HepG2 (cell line): ENCODE measurements at regions not wholly inside any gene's neighbourhood (a gene's known extent, or its start where the extent isn't known, plus 50 kb on each side); places are given as distances from the start of the nearest gene placed in this dataset.
"Not testable (repeated sequence)": the region's sequence is repeated elsewhere in the genome, so short reads cannot be mapped to it uniquely, and the experiment has no call there.

Experiments
- ATAC-seq: fragments of 200-7000 bp; cut with Tn5 transposase; 3 replicates; pipeline ENCODE4 v1.9.1; 2020; ENCODE audit warnings: mild to moderate bottlenecking, moderate library complexity
- BruUV-seq: library from RNA; stranded (reverse); fragments of 400-500 nt; replicated peaks from 2 replicates; lab custom pipeline; 2021; lab: Mats Ljungman, UMichigan
- CTCF ChIA-PET: fragments of 300-600 bp; formaldehyde crosslinking; extraction: SDS; loops from one replicate; lab custom pipeline; 2021; ENCODE audit warnings: low total read pairs, inconsistent platforms, low intra/inter-chr PET ratio; lab: Yijun Ruan, JAX
- POLR2A ChIA-PET: fragments of 350-600 bp; sonication (Branson Sonifier 250); formaldehyde crosslinking; loops from one replicate; lab custom pipeline; 2020; ENCODE audit warnings: antibody characterized with exemption, inconsistent platforms; lab: Yijun Ruan, JAX
- DNase-seq: peaks from one replicate; pipeline ENCODE4 v3.0.0-alpha.2; 2015; ENCODE audit warnings: low spot score
- FAIRE-seq: peaks from 3 replicates; lab custom pipeline; 2011; peaks lifted over from hg19 to GRCh38; lab: Jason Lieb, UNC
- H2AFZ ChIP-seq: one replicate; pipeline ENCODE4 v1.6.1; 2011; ENCODE audit warnings: low read length, inconsistent platforms
- H3K27ac ChIP-seq: fragments of 300-600 bp; 3 replicates; pipeline ENCODE4 v1.8.0; 2011; ENCODE audit warnings: mixed run types, mild to moderate bottlenecking, mixed read lengths, low read length, inconsistent platforms; ENCODE audit not compliant: insufficient read depth; ENCODE audit errors: extremely low read length
- H3K27me3 ChIP-seq, 2 experiments: fragments of 200-600 bp in 1 of 2; 2 replicates in 1 of 2; 3 replicates in 1 of 2; pipeline versions ENCODE4 v1.6.0 to v1.8.0; 2011; ENCODE audit warnings: low read length in 2 of 2, mild to moderate bottlenecking in 2 of 2, moderate library complexity in 2 of 2, inconsistent platforms in 1 of 2; ENCODE audit not compliant: insufficient read depth in 2 of 2, control insufficient read depth in 1 of 2
- H3K36me3 ChIP-seq, 2 experiments: fragments of 200-600 bp in 1 of 2; replicated peaks in 1 of 2; 2 replicates in 1 of 2; 3 replicates in 1 of 2; pipeline versions ENCODE4 v1.5.1 to v1.8.0; 2011; ENCODE audit warnings: low read length in 2 of 2, inconsistent platforms in 1 of 2; ENCODE audit not compliant: insufficient read depth in 2 of 2, control insufficient read depth in 1 of 2
- H3K4me1 ChIP-seq: 2 replicates; pipeline ENCODE4 v1.5.1; 2012; ENCODE audit warnings: low read length, inconsistent platforms; ENCODE audit not compliant: insufficient read depth
- H3K4me2 ChIP-seq: 2 replicates; pipeline ENCODE4 v1.6.0; 2011; ENCODE audit warnings: low read depth, low read length, inconsistent platforms
- H3K4me3 ChIP-seq, 3 experiments: fragments of 200-600 bp in 1 of 3; sonication (generic), shearing (Covaris generic) in 1 of 3; replicated peaks in 1 of 3; 2 replicates each; pipeline ENCODE4 v1.5.1; 2011 to 2016; ENCODE audit warnings: low read length in 3 of 3, inconsistent platforms in 2 of 3, low read depth in 2 of 3, mild to moderate bottlenecking in 2 of 3, control low read depth in 1 of 3, mixed read lengths in 1 of 3; ENCODE audit not compliant: insufficient read depth in 1 of 3
- H3K79me2 ChIP-seq: one replicate; pipeline ENCODE4 v1.6.1; 2011; ENCODE audit warnings: low read length, inconsistent platforms; ENCODE audit not compliant: insufficient read depth
- H3K9ac ChIP-seq: 2 replicates; pipeline ENCODE4 v1.6.0; 2011; ENCODE audit warnings: mild to moderate bottlenecking, low read depth, low read length, inconsistent platforms; ENCODE audit not compliant: insufficient read depth
- H3K9me3 ChIP-seq: 2 replicates; pipeline ENCODE4 v1.5.1; 2012; ENCODE audit warnings: mild to moderate bottlenecking, low read length
- H4K20me1 ChIP-seq: 2 replicates; pipeline ENCODE4 v1.6.0; 2011; ENCODE audit warnings: inconsistent platforms, mild to moderate bottlenecking, low read length, moderate library complexity; ENCODE audit not compliant: insufficient read depth
- ZNF281 ChIP-seq: sonication (generic); formaldehyde crosslinking; IDR thresholded peaks from 2 replicates; pipeline ENCODE4 v1.4.0; 2020; ENCODE audit warnings: missing genetic modification reagents, borderline replicate concordance
- WGBS: methylation state at CpG from one replicate; pipeline ENCODE4 v1.1.6; 2017; ENCODE audit warnings: low lambda C conversion rate; 5-methylcytosine and 5-hydroxymethylcytosine counted together
- in situ Hi-C: cut with HindIII; loops from 2 replicates; pipeline ENCODE4 v1.10.0; 2017; ENCODE audit warnings: low pct_unique_long_range_greater_than_20kb; ENCODE audit not compliant: extremely low pct_ligation_motif_present
- intact Hi-C: fragments of 100-400 bp; cut with micrococcal nuclease; formaldehyde crosslinking; loops from one replicate; pipeline ENCODE4 v1.10.0; 2022; ENCODE audit not compliant: unreplicated experiment

GRCh38 chr11:67873223-67873622, 130.7 kb downstream of the UNC93B1 start:
- H3K4me2 ChIP-seq, H2AFZ ChIP-seq, BruUV-seq, CTCF ChIA-PET, H4K20me1 ChIP-seq, intact Hi-C loops, H3K9ac ChIP-seq, H3K27ac ChIP-seq, H3K79me2 ChIP-seq, H3K27me3 ChIP-seq, H3K9me3 ChIP-seq, H3K4me1 ChIP-seq, FAIRE-seq, H3K4me3 ChIP-seq, DNase-seq, POLR2A ChIA-PET, in situ Hi-C loops, H3K36me3 ChIP-seq, ATAC-seq: not testable (repeated sequence)
- WGBS, result 36% methylated on average over 5 of the region's 12 CpGs

- BruUV-seq, ATAC-seq, intact Hi-C loops, H4K20me1 ChIP-seq, H3K27me3 ChIP-seq, H3K9ac ChIP-seq, H3K27ac ChIP-seq, H3K4me3 ChIP-seq, H2AFZ ChIP-seq, CTCF ChIA-PET, DNase-seq, H3K79me2 ChIP-seq, H3K4me1 ChIP-seq, POLR2A ChIA-PET, H3K9me3 ChIP-seq, in situ Hi-C loops, H3K4me2 ChIP-seq, H3K36me3 ChIP-seq, FAIRE-seq: not testable (repeated sequence)
- TF ChIP-seq ZNF281 (CRISPR knock-in tag), result 0 out of 2 replicates have a peak, but pooled peaks have one; percentile 40
- WGBS, result 57% methylated on average over 3 of the region's 5 CpGs
Observed at GRCh38 chr11:67871168-67871567, 132.7 kb downstream of the UNC93B1 start.

GRCh38 chr11:67862896-67863295, 141.0 kb downstream of the UNC93B1 start:
- POLR2A ChIA-PET, H3K4me1 ChIP-seq, H3K27ac ChIP-seq, H3K9me3 ChIP-seq, H3K4me2 ChIP-seq, H3K79me2 ChIP-seq, H2AFZ ChIP-seq, H3K27me3 ChIP-seq, ATAC-seq, BruUV-seq, DNase-seq, FAIRE-seq, CTCF ChIA-PET, intact Hi-C loops, H3K9ac ChIP-seq, H4K20me1 ChIP-seq, H3K36me3 ChIP-seq, H3K4me3 ChIP-seq, in situ Hi-C loops: not testable (repeated sequence)
- WGBS, result 9% methylated on average over 2 of the region's 3 CpGs
